PC-3 (cell line): ENCODE measurements at regions not wholly inside any gene's neighbourhood (a gene's known extent, or its start where the extent isn't known, plus 50 kb on each side); places are given as distances from the start of the nearest gene placed in this dataset.

Experiments
- ATAC-seq: fragments of 200-7000 bp; cut with Tn5 transposase; 2 replicates; pipeline ENCODE4 v1.9.1; 2020; ENCODE audit warnings: mild to moderate bottlenecking, moderate library complexity
- BruUV-seq: library from RNA; stranded (reverse); fragments of 400-500 nt; replicated peaks from 2 replicates; lab custom pipeline; 2021; lab: Mats Ljungman, UMichigan
- CTCF ChIA-PET: fragments of 300-600 bp; sonication (Branson Sonifier 250); formaldehyde crosslinking; loops from one replicate; lab custom pipeline; 2022; ENCODE audit warnings: antibody characterized with exemption; lab: Charles Lee
- POLR2A ChIA-PET: fragments of 300-600 bp; sonication (Branson Sonifier 250); formaldehyde crosslinking; loops from one replicate; lab custom pipeline; 2022; ENCODE audit warnings: antibody characterized with exemption; ENCODE audit not compliant: unreplicated experiment; lab: Charles Lee
- DNase-seq: peaks from one replicate; pipeline ENCODE4 v3.0.0-alpha.2; 2015
- H2AFZ ChIP-seq: fragments of 300-600 bp; sonication (generic); 2 replicates; pipeline ENCODE4 v1.6.0; 2016; ENCODE audit warnings: antibody characterized with exemption, low read length
- H3F3A ChIP-seq: fragments of 300-600 bp; sonication (generic); one replicate; pipeline ENCODE4 v1.6.0; 2017; ENCODE audit warnings: antibody characterized with exemption, low read length, control low read depth, mild to moderate bottlenecking; ENCODE audit not compliant: unreplicated experiment
- H3K27ac ChIP-seq: fragments of 300-600 bp; sonication (generic); 2 replicates; pipeline ENCODE4 v1.5.1; 2016; ENCODE audit warnings: mild to moderate bottlenecking, low read length
- H3K27me3 ChIP-seq: fragments of 300-600 bp; sonication (generic); 2 replicates; pipeline ENCODE4 v1.6.1; 2016; ENCODE audit warnings: low read length, mixed read lengths
- H3K36me3 ChIP-seq: fragments of 300-600 bp; sonication (generic); 2 replicates; pipeline ENCODE4 v1.6.1; 2016; ENCODE audit warnings: low read depth, mixed run types, low read length, mixed read lengths
- H3K4me1 ChIP-seq: fragments of 300-600 bp; sonication (generic); 2 replicates; pipeline ENCODE4 v1.5.1; 2016; ENCODE audit warnings: low read length; ENCODE audit not compliant: insufficient read depth
- H3K4me2 ChIP-seq: fragments of 300-600 bp; sonication (generic); 2 replicates; pipeline ENCODE4 v1.6.0; 2016; ENCODE audit warnings: low read length
- H3K4me3 ChIP-seq: fragments of 300-600 bp; sonication (generic); 2 replicates; pipeline ENCODE4 v1.5.1; 2016; ENCODE audit warnings: mild to moderate bottlenecking, low read length, mixed read lengths
- H3K79me2 ChIP-seq: fragments of 300-600 bp; sonication (generic); 2 replicates; pipeline ENCODE4 v1.6.1; 2017; ENCODE audit warnings: low read length, mixed read lengths
- H3K9ac ChIP-seq: fragments of 300-600 bp; sonication (generic); 2 replicates; pipeline ENCODE4 v1.6.0; 2016; ENCODE audit warnings: mild to moderate bottlenecking, low read length
- H3K9me2 ChIP-seq: fragments of 300-600 bp; sonication (generic); replicated peaks from 2 replicates; pipeline ENCODE4 v1.6.1; 2016; ENCODE audit warnings: mixed run types, low read length, mixed read lengths
- H3K9me3 ChIP-seq: fragments of 300-600 bp; sonication (generic); 2 replicates; pipeline ENCODE4 v1.6.1; 2016; ENCODE audit warnings: low read length, mixed read lengths
- H4K20me1 ChIP-seq: fragments of 300-600 bp; sonication (generic); 2 replicates; pipeline ENCODE4 v1.6.1; 2016; ENCODE audit warnings: low read length, mixed read lengths
- CTCF ChIP-seq: fragments of 300-600 bp; sonication (generic); conservative IDR thresholded peaks from 2 replicates; pipeline ENCODE4 v1.5.1; 2017; ENCODE audit warnings: antibody characterized with exemption, low read depth, mild to moderate bottlenecking, low read length
- EZH2 ChIP-seq: fragments of 300-600 bp; sonication (generic); IDR thresholded peaks from one replicate; pipeline ENCODE4 v1.6.1; 2017; ENCODE audit warnings: antibody characterized with exemption, mild to moderate bottlenecking, low read length; ENCODE audit not compliant: unreplicated experiment
- EZH2phosphoT487 ChIP-seq: fragments of 300-600 bp; sonication (generic); IDR thresholded peaks from 2 replicates; pipeline ENCODE4 v1.6.1; 2018; ENCODE audit warnings: mild to moderate bottlenecking, antibody characterized with exemption, low read length, borderline replicate concordance
- intact Hi-C: fragments of 100-400 bp; cut with micrococcal nuclease; formaldehyde crosslinking; loops from 2 replicates; pipeline ENCODE4 v1.9.0; 2023

DNA sequence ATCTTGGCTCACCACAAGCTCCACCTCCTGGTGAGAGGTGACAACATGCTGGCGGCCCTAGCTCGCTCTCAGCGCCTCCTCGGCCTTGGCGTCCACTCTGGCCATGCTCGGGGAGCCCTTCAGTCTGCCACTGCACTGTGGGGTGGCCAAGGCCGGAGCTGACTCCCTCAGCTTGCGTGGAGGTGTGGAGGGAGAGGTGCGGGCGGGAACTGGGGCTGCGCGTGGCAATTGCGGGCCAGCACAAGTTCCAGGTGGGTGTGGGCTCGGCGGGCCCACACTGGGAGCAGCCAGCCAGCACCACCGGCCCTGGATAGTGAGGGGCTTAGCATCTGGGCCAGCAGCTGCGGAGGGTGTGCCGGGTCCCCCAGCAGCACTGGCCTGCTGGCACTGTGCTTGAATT, 275.7 kb upstream of the P2RY1 start:
- Histone ChIP-seq H3K27me3 (no peaks in the 10 kb centered on the region), H3K9ac (no peak overlapping the region), H3K9me3 (no peaks in the 10 kb centered on the region), H3K9me2 (no peaks in the 10 kb centered on the region), H3K4me1 (no peaks in the 10 kb centered on the region), H3K27ac (no peak overlapping the region), H3K36me3 (no peaks in the 10 kb centered on the region), H3K79me2 (no peaks in the 10 kb centered on the region), H3F3A (no peaks in the 10 kb centered on the region), H4K20me1 (no peaks in the 10 kb centered on the region), H2AFZ (no peak overlapping the region), H3K4me3 (no peak overlapping the region), H3K4me2 (no peak overlapping the region)
- ChIA-PET CTCF (no interaction called here), POLR2A (no interaction called here)
- intact Hi-C loops = no loop called here
- ATAC-seq = no peak
- no peak for TF ChIP-seq CTCF
- TF ChIP-seq EZH2 = no peak
- TF ChIP-seq EZH2phosphoT487 = no peak
- BruUV-seq = no TSS peak
- no peak for DNase-seq

DNA sequence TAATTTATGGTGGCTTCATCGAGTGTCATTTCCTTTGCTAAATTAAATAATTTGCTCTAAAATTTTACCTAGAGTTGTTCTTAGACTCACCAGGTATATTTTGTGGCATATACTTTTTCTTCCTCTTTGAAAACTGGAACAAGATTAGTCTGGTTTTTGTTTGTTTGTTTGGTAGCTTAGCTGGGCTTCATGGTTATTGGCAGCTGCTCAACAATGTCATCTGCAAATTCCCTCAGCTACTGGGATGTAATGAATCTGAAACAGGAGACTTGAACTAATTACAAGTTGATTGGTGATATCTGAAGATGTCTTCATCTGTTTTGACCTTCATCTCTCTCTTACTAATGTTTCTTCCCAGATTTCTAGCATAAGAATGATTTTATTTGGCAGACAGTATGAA, 270.5 kb upstream of the P2RY1 start:
- CTCF ChIA-PET = no interaction called here
- ATAC-seq = no peak
- Histone ChIP-seq H3F3A (no peaks in the 10 kb centered on the region), H3K4me2 (no peak overlapping the region), H3K9me3 (no peaks in the 10 kb centered on the region), H3K27ac (no peak overlapping the region), H3K9me2 (no peaks in the 10 kb centered on the region), H3K27me3 (0 out of 2 replicates have a peak, but pooled peaks cover 5% of the 10 kb centered on the region), H3K4me3 (no peak overlapping the region), H3K36me3 (no peaks in the 10 kb centered on the region), H2AFZ (no peak overlapping the region), H3K79me2 (no peaks in the 10 kb centered on the region), H3K9ac (no peak overlapping the region), H4K20me1 (no peaks in the 10 kb centered on the region), H3K4me1 (no peaks in the 10 kb centered on the region)
- BruUV-seq = no TSS peak
- POLR2A ChIA-PET = no interaction called here
- no peak for TF ChIP-seq CTCF
- TF ChIP-seq EZH2phosphoT487 = no peak
- no peak for TF ChIP-seq EZH2
- intact Hi-C loops = no loop called here
- no peak for DNase-seq

- Histone ChIP-seq H3K4me2 (no peak overlapping the region), H3K79me2 (no peaks in the 10 kb centered on the region), H3K4me1 (no peaks in the 10 kb centered on the region), H3K36me3 (no peaks in the 10 kb centered on the region), H2AFZ (no peak overlapping the region), H3K27ac (no peak overlapping the region), H3K9me3 (no peaks in the 10 kb centered on the region), H3K9me2 (no peaks in the 10 kb centered on the region), H3K9ac (no peak overlapping the region), H3F3A (no peaks in the 10 kb centered on the region), H3K4me3 (no peak overlapping the region), H4K20me1 (no peaks in the 10 kb centered on the region), H3K27me3 (peaks cover 45% of the 10 kb centered on the region)
- no TSS peak for BruUV-seq
- ChIA-PET POLR2A (no interaction called here), CTCF (interaction anchor here (0.8 kb wide), 1 partner anchor 99 kb away, joined by 6 read pairs; no protein-coding TSS in a partner anchor)
- peak; percentile 66 for DNase-seq
- TF ChIP-seq CTCF (peak; percentile 78), EZH2 (no peak)
- intact Hi-C loops = loop anchor here (1.0 to 5.0 kb wide), 3 partner anchors 66 to 388 kb away; no protein-coding TSS in a partner anchor
- peak; percentile 88 for ATAC-seq
These were observed 260.4 kb upstream of the P2RY1 start for GRCh38 chr3:152574461-152575079.
